ENCODE measurements at regions not wholly inside any gene's neighbourhood (a gene's known extent, or its start where the extent isn't known, plus 50 kb on each side); places are given as distances from the start of the nearest gene placed in this dataset.

DNA sequence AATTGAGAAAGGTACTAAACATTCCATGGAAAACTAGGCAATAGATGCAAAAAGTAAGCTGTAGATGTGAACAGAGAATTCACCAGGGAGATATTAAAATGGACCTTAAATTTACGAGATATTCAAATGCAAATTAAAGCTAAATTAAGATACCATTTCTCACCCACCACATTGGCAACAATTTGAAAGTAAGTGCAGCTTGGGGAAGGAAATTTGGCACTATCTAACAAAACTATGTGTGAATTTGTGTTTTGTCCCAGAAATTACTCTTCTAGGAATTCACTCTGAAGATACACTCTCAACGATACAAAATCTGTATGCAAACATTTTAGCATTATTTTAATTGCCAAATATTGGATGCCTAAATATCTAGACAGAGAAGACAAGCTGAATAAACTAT, 178.2 kb upstream of the SORCS1 start:
- TF ChIP-seq POLR2A (IDR thresholded peaks at IDR 0.05; ENCODE audit: low read depth) (no peak), POLR2AphosphoS5 (IDR thresholded peaks at IDR 0.05) (no peak)
